ENCODE measurements at regions not wholly inside any gene's neighbourhood (a gene's known extent, or its start where the extent isn't known, plus 50 kb on each side); places are given as distances from the start of the nearest gene placed in this dataset.

- no peak overlapping the region for H3K4me3 ChIP-seq (ENCODE audit: low read depth in 2 of 2, low read length in 2 of 2)
- no peak overlapping the region for H3K27ac ChIP-seq (ENCODE audit: low read length)
- no TSS peak for BruUV-seq (replicated peaks)
- intact Hi-C loops (cut with micrococcal nuclease; ENCODE audit: unreplicated experiment) (no loop called here), in situ Hi-C loops (cut with HindIII; ENCODE audit: low pct_unique_long_range_greater_than_20kb, low sequenced_read_pairs) (no loop called here)
- H3K27me3 ChIP-seq (ENCODE audit: control insufficient read depth, insufficient read depth, low read length) = 0 out of 2 replicates have a peak, but pooled peaks cover 2% of the 10 kb centered on the region
- ChIA-PET POLR2A (no interaction called here), CTCF (interaction anchor here (0.6 kb wide), 1 partner anchor 41 kb away, joined by 4 read pairs; no protein-coding TSS in a partner anchor)
- TF ChIP-seq CTCF (IDR thresholded peaks at IDR 0.05) (no peak), REST (IDR thresholded peaks at IDR 0.05; ENCODE audit: insufficient read depth in 1 of 2, low read depth in 2 of 2, low read length in 1 of 2) (no peak), SIN3A (IDR thresholded peaks at IDR 0.05; ENCODE audit: borderline replicate concordance, insufficient read depth, low read depth, low read length) (no peak), POLR2AphosphoS5 (IDR thresholded peaks at IDR 0.05; ENCODE audit: low read depth, low read length) (no peak), TCF7L2 (IDR thresholded peaks at IDR 0.05; ENCODE audit: low read depth, low read length) (no peak)
- no peaks in the 10 kb centered on the region for H3K36me3 ChIP-seq (ENCODE audit: control insufficient read depth, insufficient read depth, low read length)
- ATAC-seq (no peak), DNase-seq (ENCODE audit: low read depth, low spot score) (no peak)
- H3K9me3 ChIP-seq (ENCODE audit: control insufficient read depth, insufficient read depth, low read depth, low read length) = no peaks in the 10 kb centered on the region
- H3K4me1 ChIP-seq (ENCODE audit: control insufficient read depth, insufficient read depth, low read length) = no peaks in the 10 kb centered on the region
Measured at GRCh38 chr2:216260629-216261028, 111.7 kb downstream of the MARCHF4 start.

- ChIA-PET CTCF (no interaction called here), POLR2A (no interaction called here)
- H3K27me3 ChIP-seq (ENCODE audit: control insufficient read depth, insufficient read depth, low read length) = 0 out of 2 replicates have a peak, but pooled peaks cover 1% of the 10 kb centered on the region
- TF ChIP-seq SIN3A (IDR thresholded peaks at IDR 0.05; ENCODE audit: borderline replicate concordance, insufficient read depth, low read depth, low read length) (no peak), REST (IDR thresholded peaks at IDR 0.05; ENCODE audit: insufficient read depth in 1 of 2, low read depth in 2 of 2, low read length in 1 of 2) (no peak), POLR2AphosphoS5 (IDR thresholded peaks at IDR 0.05; ENCODE audit: low read depth, low read length) (no peak), CTCF (IDR thresholded peaks at IDR 0.05) (no peak), TCF7L2 (IDR thresholded peaks at IDR 0.05; ENCODE audit: low read depth, low read length) (no peak)
- no peak for ATAC-seq
- no peak overlapping the region for H3K4me3 ChIP-seq (ENCODE audit: low read depth in 2 of 2, low read length in 2 of 2)
- intact Hi-C loops (cut with micrococcal nuclease; ENCODE audit: unreplicated experiment) = no loop called here
- no peak overlapping the region for H3K27ac ChIP-seq (ENCODE audit: low read length)
- no peaks in the 10 kb centered on the region for H3K4me1 ChIP-seq (ENCODE audit: control insufficient read depth, insufficient read depth, low read length)
- in situ Hi-C loops (cut with HindIII; ENCODE audit: low pct_unique_long_range_greater_than_20kb, low sequenced_read_pairs) = no loop called here
- DNase-seq (ENCODE audit: low read depth, low spot score) = no peak
- BruUV-seq (replicated peaks) = no TSS peak
- H3K9me3 ChIP-seq (ENCODE audit: control insufficient read depth, insufficient read depth, low read depth, low read length) = no peaks in the 10 kb centered on the region
- H3K36me3 ChIP-seq (ENCODE audit: control insufficient read depth, insufficient read depth, low read length) = no peaks in the 10 kb centered on the region
Measured at GRCh38 chr2:216259081-216259480, 113.2 kb downstream of the MARCHF4 start.
